ENCODE measurements at regions not wholly inside any gene's neighbourhood (a gene's known extent, or its start where the extent isn't known, plus 50 kb on each side); places are given as distances from the start of the nearest gene placed in this dataset.

DNA sequence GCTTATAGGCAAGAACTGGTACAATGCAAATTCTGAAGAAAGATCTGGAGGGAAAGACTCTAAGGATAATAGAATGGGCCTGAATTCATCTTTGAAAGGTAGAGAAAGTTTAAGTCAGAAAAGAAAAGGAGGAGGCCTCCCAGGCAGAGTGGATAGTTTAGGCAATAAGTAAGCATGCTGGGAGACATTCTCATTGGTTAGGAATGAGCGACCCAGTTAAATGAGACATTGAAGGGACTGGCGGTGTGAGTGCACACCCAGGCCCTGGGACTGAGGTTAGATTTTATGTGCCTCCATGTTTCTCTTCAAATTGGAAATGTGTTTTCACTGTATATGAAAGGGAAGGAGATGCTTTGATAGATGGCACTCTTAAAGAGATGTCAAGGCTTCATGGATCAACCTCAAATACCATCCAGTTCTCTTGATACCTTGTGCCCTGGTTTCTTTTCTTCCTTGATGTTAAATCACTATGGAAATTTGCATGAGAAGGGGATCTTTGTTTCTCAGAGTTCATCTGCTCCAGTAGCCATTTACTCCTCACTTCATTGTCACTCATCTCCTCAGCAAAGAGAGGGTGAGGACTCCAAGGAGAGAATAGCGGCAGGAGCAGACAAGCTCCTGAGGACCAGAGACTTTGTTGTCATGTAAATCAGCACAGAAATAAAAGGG lies 584.2 kb upstream of the INTU start:
- Mint-ChIP-seq H3K27me3 (ENCODE audit: low read depth, unreplicated experiment) (no peaks in the 10 kb centered on the region), H3K27ac (ENCODE audit: unreplicated experiment) (peak overlapping the region; percentile 63), H3K9me3 (ENCODE audit: unreplicated experiment) (peaks cover 3% of the 10 kb centered on the region), H3K4me1 (ENCODE audit: low read depth, unreplicated experiment) (peaks cover 44% of the 10 kb centered on the region), H3K4me3 (ENCODE audit: unreplicated experiment) (no peak overlapping the region), H3K36me3 (ENCODE audit: low read depth, unreplicated experiment) (no peaks in the 10 kb centered on the region)
- H3K79me2 ChIP-seq (ENCODE audit: insufficient read depth, low read length): no peaks in the 10 kb centered on the region
- H2AFZ ChIP-seq (ENCODE audit: low read depth, low read length): no peak overlapping the region
- H3K4me3 ChIP-seq (ENCODE audit: insufficient read depth, low read depth, low read length): no peak overlapping the region
- H4K20me1 ChIP-seq (ENCODE audit: insufficient read depth, low read length): no peaks in the 10 kb centered on the region
- no peak for FAIRE-seq
- TF ChIP-seq, protein P1, sequence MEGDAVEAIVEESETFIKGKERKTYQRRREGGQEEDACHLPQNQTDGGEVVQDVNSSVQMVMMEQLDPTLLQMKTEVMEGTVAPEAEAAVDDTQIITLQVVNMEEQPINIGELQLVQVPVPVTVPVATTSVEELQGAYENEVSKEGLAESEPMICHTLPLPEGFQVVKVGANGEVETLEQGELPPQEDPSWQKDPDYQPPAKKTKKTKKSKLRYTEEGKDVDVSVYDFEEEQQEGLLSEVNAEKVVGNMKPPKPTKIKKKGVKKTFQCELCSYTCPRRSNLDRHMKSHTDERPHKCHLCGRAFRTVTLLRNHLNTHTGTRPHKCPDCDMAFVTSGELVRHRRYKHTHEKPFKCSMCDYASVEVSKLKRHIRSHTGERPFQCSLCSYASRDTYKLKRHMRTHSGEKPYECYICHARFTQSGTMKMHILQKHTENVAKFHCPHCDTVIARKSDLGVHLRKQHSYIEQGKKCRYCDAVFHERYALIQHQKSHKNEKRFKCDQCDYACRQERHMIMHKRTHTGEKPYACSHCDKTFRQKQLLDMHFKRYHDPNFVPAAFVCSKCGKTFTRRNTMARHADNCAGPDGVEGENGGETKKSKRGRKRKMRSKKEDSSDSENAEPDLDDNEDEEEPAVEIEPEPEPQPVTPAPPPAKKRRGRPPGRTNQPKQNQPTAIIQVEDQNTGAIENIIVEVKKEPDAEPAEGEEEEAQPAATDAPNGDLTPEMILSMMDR (IDR thresholded peaks at IDR 0.05; ENCODE audit: insufficient read depth, low read depth, low read length): no peak
- TF ChIP-seq EZH2 (IDR thresholded peaks at IDR 0.05; ENCODE audit: insufficient read depth, low read length): no peak
- H3K4me2 ChIP-seq (ENCODE audit: low read length): no peak overlapping the region
- DNase-seq (ENCODE audit: low read depth): peak; percentile 52
- no peaks in the 10 kb centered on the region for H3K27me3 ChIP-seq (ENCODE audit: insufficient read depth, low read length)
- H3K36me3 ChIP-seq (ENCODE audit: insufficient read depth, low read length): no peaks in the 10 kb centered on the region
- peaks cover 20% of the 10 kb centered on the region for H3K4me1 ChIP-seq (ENCODE audit: insufficient read depth, low read length)
- H3K27ac ChIP-seq (ENCODE audit: low read depth, low read length): no peak overlapping the region
- H3K9me3 ChIP-seq (ENCODE audit: insufficient read depth, low read depth, low read length): no peaks in the 10 kb centered on the region
- no peak overlapping the region for H3K9ac ChIP-seq (ENCODE audit: low read length)

DNA sequence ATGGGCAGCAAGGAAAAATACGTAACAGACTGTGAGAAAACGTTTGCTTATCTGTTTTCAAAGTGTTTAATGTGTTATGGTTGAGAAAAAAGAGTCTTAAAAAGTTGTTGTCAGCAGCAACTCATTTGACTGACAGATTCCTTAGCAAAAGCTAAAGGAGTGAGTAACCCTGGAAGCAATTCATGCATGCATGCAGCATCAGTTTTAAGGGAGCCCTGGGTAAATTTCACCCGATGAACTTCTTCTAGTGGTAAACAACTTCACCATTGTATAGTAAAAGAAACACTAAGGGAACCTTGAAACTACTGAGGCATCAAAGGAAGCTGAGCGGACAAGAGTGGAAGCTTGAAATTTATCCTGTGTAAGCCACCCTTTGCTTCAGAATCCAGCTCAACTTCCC lies 583.2 kb upstream of the INTU start:
- no peaks in the 10 kb centered on the region for H3K36me3 Mint-ChIP-seq (ENCODE audit: low read depth, unreplicated experiment)
- Histone ChIP-seq H2AFZ (ENCODE audit: low read depth, low read length) (peak overlapping the region; percentile 12), H3K9ac (ENCODE audit: low read length) (no peak overlapping the region), H4K20me1 (ENCODE audit: insufficient read depth, low read length) (no peaks in the 10 kb centered on the region), H3K4me2 (ENCODE audit: low read length) (peak overlapping the region; percentile 25), H3K4me1 (ENCODE audit: insufficient read depth, low read length) (peaks cover 20% of the 10 kb centered on the region), H3K27me3 (ENCODE audit: insufficient read depth, low read length) (no peaks in the 10 kb centered on the region), H3K9me3 (ENCODE audit: insufficient read depth, low read depth, low read length) (no peaks in the 10 kb centered on the region), H3K27ac (ENCODE audit: low read depth, low read length) (no peak overlapping the region), H3K79me2 (ENCODE audit: insufficient read depth, low read length) (no peaks in the 10 kb centered on the region), H3K4me3 (ENCODE audit: insufficient read depth, low read depth, low read length) (no peak overlapping the region), H3K36me3 (ENCODE audit: insufficient read depth, low read length) (no peaks in the 10 kb centered on the region)
- H3K27me3 Mint-ChIP-seq (ENCODE audit: low read depth, unreplicated experiment): no peaks in the 10 kb centered on the region
- H3K9me3 Mint-ChIP-seq (ENCODE audit: unreplicated experiment): no peaks in the 10 kb centered on the region
- H3K27ac Mint-ChIP-seq (ENCODE audit: unreplicated experiment): peak overlapping the region; percentile 90
- no peak for FAIRE-seq
- peaks cover 44% of the 10 kb centered on the region for H3K4me1 Mint-ChIP-seq (ENCODE audit: low read depth, unreplicated experiment)
- TF ChIP-seq, protein P1 (IDR thresholded peaks at IDR 0.05; ENCODE audit: insufficient read depth, low read depth, low read length): no peak
- no peak for TF ChIP-seq EZH2 (IDR thresholded peaks at IDR 0.05; ENCODE audit: insufficient read depth, low read length)
- DNase-seq (ENCODE audit: low read depth): peak; percentile 68
- H3K4me3 Mint-ChIP-seq (ENCODE audit: unreplicated experiment): no peak overlapping the region

DNA sequence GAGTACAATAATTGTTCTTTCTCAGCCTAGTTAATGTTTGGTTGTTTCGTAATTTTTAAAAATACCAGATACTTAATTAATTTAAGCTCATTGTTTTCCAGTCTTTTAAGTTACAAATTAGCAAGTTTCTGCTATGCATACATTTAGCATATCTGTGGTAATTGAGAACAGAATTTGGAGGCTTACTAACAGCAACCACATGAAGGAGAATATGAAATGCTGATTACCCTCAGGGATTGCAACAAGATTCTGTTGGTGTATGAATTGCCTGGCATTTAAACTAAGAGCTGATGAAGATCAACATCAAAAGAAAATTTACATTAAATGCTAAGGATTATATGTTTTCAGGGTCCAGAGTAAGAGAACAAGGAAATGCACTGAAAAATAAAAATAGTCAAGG lies 580.0 kb upstream of the INTU start:
- no peak overlapping the region for H3K4me3 Mint-ChIP-seq (ENCODE audit: unreplicated experiment)
- Histone ChIP-seq H3K9ac (ENCODE audit: low read length) (no peak overlapping the region), H3K4me3 (ENCODE audit: insufficient read depth, low read depth, low read length) (no peak overlapping the region), H3K4me2 (ENCODE audit: low read length) (no peak overlapping the region), H3K36me3 (ENCODE audit: insufficient read depth, low read length) (no peaks in the 10 kb centered on the region), H4K20me1 (ENCODE audit: insufficient read depth, low read length) (no peaks in the 10 kb centered on the region), H3K4me1 (ENCODE audit: insufficient read depth, low read length) (peaks cover 10% of the 10 kb centered on the region), H2AFZ (ENCODE audit: low read depth, low read length) (no peak overlapping the region), H3K27ac (ENCODE audit: low read depth, low read length) (no peak overlapping the region), H3K27me3 (ENCODE audit: insufficient read depth, low read length) (no peaks in the 10 kb centered on the region), H3K9me3 (ENCODE audit: insufficient read depth, low read depth, low read length) (no peaks in the 10 kb centered on the region), H3K79me2 (ENCODE audit: insufficient read depth, low read length) (no peaks in the 10 kb centered on the region)
- H3K4me1 Mint-ChIP-seq (ENCODE audit: low read depth, unreplicated experiment): peaks cover 23% of the 10 kb centered on the region
- DNase-seq (ENCODE audit: low read depth): no peak
- no peaks in the 10 kb centered on the region for H3K27me3 Mint-ChIP-seq (ENCODE audit: low read depth, unreplicated experiment)
- no peak overlapping the region for H3K27ac Mint-ChIP-seq (ENCODE audit: unreplicated experiment)
- TF ChIP-seq EZH2 (IDR thresholded peaks at IDR 0.05; ENCODE audit: insufficient read depth, low read length): no peak
- TF ChIP-seq, protein P1 (IDR thresholded peaks at IDR 0.05; ENCODE audit: insufficient read depth, low read depth, low read length): no peak
- FAIRE-seq: no peak
- no peaks in the 10 kb centered on the region for H3K36me3 Mint-ChIP-seq (ENCODE audit: low read depth, unreplicated experiment)
- peaks cover 8% of the 10 kb centered on the region for H3K9me3 Mint-ChIP-seq (ENCODE audit: unreplicated experiment)
